H1 (cell line): ENCODE measurements at regions not wholly inside any gene's neighbourhood (a gene's known extent, or its start where the extent isn't known, plus 50 kb on each side); places are given as distances from the start of the nearest gene placed in this dataset.

Source experiments
- CTCF ChIA-PET: fragments of 300-600 bp; sonication (Branson Sonifier 250); formaldehyde crosslinking; loops from one replicate; lab custom pipeline; 2021; ENCODE audit not compliant: partially characterized antibody; lab: Charles Lee
- POLR2A ChIA-PET: fragments of 300-600 bp; sonication (Branson Sonifier 250); formaldehyde crosslinking; loops from one replicate; lab custom pipeline; 2021; ENCODE audit warnings: inconsistent platforms; ENCODE audit not compliant: partially characterized antibody; lab: Charles Lee
- DNase-seq, 2 experiments: peaks; one replicate each; pipeline versions ENCODE4 v3.0.0 to v3.0.0-alpha.2; 2010 to 2022; ENCODE audit warnings: low spot score in 2 of 2, low read depth in 1 of 2, mixed read lengths in 1 of 2
- FAIRE-seq: peaks from 2 replicates; lab custom pipeline; 2011; peaks lifted over from hg19 to GRCh38; lab: Jason Lieb, UNC
- H2AFZ ChIP-seq: 2 replicates; pipeline ENCODE4 v1.8.1; 2012; ENCODE audit warnings: low read length, inconsistent platforms
- H2AK5ac ChIP-seq: 2 replicates; pipeline ENCODE4 v1.6.1; 2013; ENCODE audit warnings: low read depth, low read length
- H2BK120ac ChIP-seq: replicated peaks from 2 replicates; pipeline ENCODE3; 2013; ENCODE audit warnings: low read depth, low read length, inconsistent platforms
- H2BK12ac ChIP-seq: 2 replicates; pipeline ENCODE4 v1.6.1; 2013; ENCODE audit warnings: low read depth, low read length
- H2BK15ac ChIP-seq: 2 replicates; pipeline ENCODE4 v1.6.1; 2013; ENCODE audit warnings: low read length
- H2BK20ac ChIP-seq: 2 replicates; pipeline ENCODE4 v1.6.1; 2013; ENCODE audit warnings: low read length
- H2BK5ac ChIP-seq: 2 replicates; pipeline ENCODE4 v1.6.1; 2013; ENCODE audit warnings: low read depth, low read length
- H3K14ac ChIP-seq: 2 replicates; pipeline ENCODE4 v1.6.1; 2013; ENCODE audit warnings: inconsistent platforms; ENCODE audit not compliant: insufficient read length
- H3K18ac ChIP-seq: 2 replicates; pipeline ENCODE4 v1.6.1; 2013; ENCODE audit warnings: low read length; ENCODE audit errors: extremely low read depth
- H3K23ac ChIP-seq: 2 replicates; pipeline ENCODE4 v1.6.1; 2013; ENCODE audit warnings: inconsistent platforms; ENCODE audit not compliant: insufficient read length
- H3K23me2 ChIP-seq: 2 replicates; pipeline ENCODE4 v1.6.1; 2013; ENCODE audit warnings: low read depth, low read length
- H3K27ac ChIP-seq: 2 replicates; pipeline ENCODE4 v1.6.1; 2011; ENCODE audit warnings: low read depth, low read length, inconsistent platforms
- H3K27me3 ChIP-seq, 4 experiments: replicated peaks in 1 of 4; 1 replicate in 1 of 4; 2 replicates in 3 of 4; pipeline versions ENCODE4 v1.6.1 to v1.8.1; 2011 to 2013; ENCODE audit warnings: low read length in 3 of 4, mild to moderate bottlenecking in 3 of 4, inconsistent platforms in 2 of 4, mixed read lengths in 2 of 4, moderate library complexity in 1 of 4; ENCODE audit not compliant: control insufficient read depth in 3 of 4, insufficient read depth in 3 of 4; ENCODE audit errors: extremely low read depth in 1 of 4
- H3K36me3 ChIP-seq, 4 experiments: 2 replicates each; pipeline versions ENCODE4 v1.6.1 to v1.8.1; 2011 to 2013; ENCODE audit warnings: mild to moderate bottlenecking in 4 of 4, low read length in 3 of 4, moderate library complexity in 2 of 4, control low read depth in 1 of 4, inconsistent platforms in 1 of 4; ENCODE audit not compliant: insufficient read depth in 4 of 4, control insufficient read depth in 2 of 4
- H3K4ac ChIP-seq: replicated peaks from 2 replicates; pipeline ENCODE3; 2013; ENCODE audit warnings: low read length, low read depth, mixed read lengths, inconsistent platforms; ENCODE audit not compliant: insufficient read length
- H3K4me1 ChIP-seq, 4 experiments: replicated peaks in 1 of 4; 1 replicate in 1 of 4; 2 replicates in 3 of 4; pipeline versions ENCODE4 v1.6.1 to v1.8.1; 2011 to 2013; ENCODE audit warnings: low read length in 3 of 4, inconsistent platforms in 2 of 4, mixed read lengths in 1 of 4; ENCODE audit not compliant: insufficient read depth in 4 of 4, control insufficient read depth in 3 of 4
- H3K4me2 ChIP-seq, 2 experiments: 2 replicates each; pipeline versions ENCODE4 v1.6.1 to v1.8.1; 2011 to 2013; ENCODE audit warnings: low read depth in 2 of 2, low read length in 2 of 2, control low read depth in 1 of 2, inconsistent platforms in 1 of 2, mild to moderate bottlenecking in 1 of 2; ENCODE audit not compliant: insufficient read depth in 1 of 2
- H3K4me3 ChIP-seq, 4 experiments: fragments of 200-600, 300-600 bp in 1 of 4; sonication (generic), shearing (Covaris generic), sonication (Bioruptor Twin) in 1 of 4; 2 replicates each; pipeline versions ENCODE4 v1.5.1 to v1.8.1; 2011 to 2016; ENCODE audit warnings: low read length in 4 of 4, low read depth in 3 of 4, control low read depth in 2 of 4, inconsistent platforms in 2 of 4, mild to moderate bottlenecking in 2 of 4, mixed read lengths in 1 of 4, moderate library complexity in 1 of 4; ENCODE audit not compliant: insufficient read depth in 2 of 4; ENCODE audit errors: extremely low read depth in 1 of 4
- H3K56ac ChIP-seq: replicated peaks from 2 replicates; pipeline ENCODE3; 2013; ENCODE audit warnings: low read depth, mild to moderate bottlenecking, mixed read lengths, low read length, inconsistent platforms; ENCODE audit not compliant: insufficient read length
- H3K79me1 ChIP-seq: 2 replicates; pipeline ENCODE4 v1.6.1; 2013; ENCODE audit warnings: low read depth, low read length, control low read depth
- H3K79me2 ChIP-seq, 2 experiments: 2 replicates each; pipeline versions ENCODE4 v1.6.1 to v1.8.1; 2012 to 2013; ENCODE audit warnings: low read length in 2 of 2, mild to moderate bottlenecking in 2 of 2, inconsistent platforms in 1 of 2; ENCODE audit not compliant: insufficient read depth in 2 of 2, control insufficient read depth in 1 of 2
- H3K9ac ChIP-seq, 4 experiments: replicated peaks in 1 of 4; 1 replicate in 1 of 4; 2 replicates in 3 of 4; pipeline versions ENCODE4 v1.6.1 to v1.8.1; 2011 to 2013; ENCODE audit warnings: low read depth in 3 of 4, low read length in 3 of 4, control low read depth in 2 of 4, mild to moderate bottlenecking in 2 of 4, moderate library complexity in 2 of 4, inconsistent platforms in 1 of 4; ENCODE audit errors: extremely low read depth in 1 of 4
- H3K9me3 ChIP-seq, 2 experiments: 2 replicates each; pipeline versions ENCODE4 v1.6.1 to v1.8.1; 2012 to 2013; ENCODE audit warnings: mild to moderate bottlenecking in 2 of 2, moderate library complexity in 2 of 2, control low read depth in 1 of 2, inconsistent platforms in 1 of 2, low read depth in 1 of 2, low read length in 1 of 2, mixed read lengths in 1 of 2; ENCODE audit not compliant: insufficient read depth in 2 of 2
- H4K20me1 ChIP-seq, 2 experiments: replicated peaks in 1 of 2; 2 replicates each; pipeline versions ENCODE3 to v1.8.1; 2011 to 2013; ENCODE audit warnings: inconsistent platforms in 2 of 2, low read length in 2 of 2, mild to moderate bottlenecking in 1 of 2; ENCODE audit not compliant: insufficient read depth in 2 of 2, control insufficient read depth in 1 of 2
- H4K5ac ChIP-seq: 2 replicates; pipeline ENCODE4 v1.6.1; 2013; ENCODE audit warnings: low read length, low read depth, mixed read lengths, inconsistent platforms; ENCODE audit not compliant: insufficient read length
- H4K8ac ChIP-seq: 2 replicates; pipeline ENCODE4 v1.8.0; 2013; ENCODE audit warnings: mild to moderate bottlenecking, moderate library complexity, low read length, inconsistent platforms; ENCODE audit not compliant: insufficient read depth; ENCODE audit errors: extremely low read depth
- H4K91ac ChIP-seq: replicated peaks from 2 replicates; pipeline ENCODE3; 2013; ENCODE audit warnings: low read length, mixed read lengths, inconsistent platforms; ENCODE audit not compliant: insufficient read length
- EZH2 ChIP-seq: fragments of 200-600 bp; sonication (generic); IDR thresholded peaks from 2 replicates; pipeline ENCODE4 v1.7.1; 2012; ENCODE audit warnings: low read depth, mild to moderate bottlenecking, moderate library complexity, low read length, inconsistent platforms; ENCODE audit not compliant: severe bottlenecking
- JUND ChIP-seq: IDR thresholded peaks from 2 replicates; pipeline ENCODE4 v1.6.1; 2011; ENCODE audit warnings: mild to moderate bottlenecking, improper control_type of control experiment, low read length
- MAFK ChIP-seq: IDR thresholded peaks from 2 replicates; pipeline ENCODE4 v1.6.1; 2012; ENCODE audit warnings: low read depth, mild to moderate bottlenecking, improper control_type of control experiment, low read length
- NRF1 ChIP-seq: IDR thresholded peaks from 2 replicates; pipeline ENCODE4 v1.6.1; 2011; ENCODE audit warnings: mild to moderate bottlenecking, low read depth, low read length, improper control_type of control experiment
- POLR2AphosphoS5 ChIP-seq: IDR thresholded peaks from 2 replicates; pipeline ENCODE4 v1.6.1; 2011; ENCODE audit warnings: low read depth, low read length
- RBBP5 ChIP-seq: IDR thresholded peaks from 2 replicates; pipeline ENCODE4 v1.7.1; 2012; ENCODE audit warnings: low read depth, mild to moderate bottlenecking, inconsistent platforms, low read length, moderate library complexity, borderline replicate concordance
- RNF2 ChIP-seq: fragments of 200-900, 300-1000 bp; sonication (generic); IDR thresholded peaks from 2 replicates; pipeline ENCODE4 v1.7.1; 2016; ENCODE audit warnings: borderline replicate concordance, low read depth, mild to moderate bottlenecking, antibody characterized with exemption, low read length; ENCODE audit not compliant: poor library complexity, severe bottlenecking; ENCODE audit errors: missing control alignments
- SIRT6 ChIP-seq: IDR thresholded peaks from one replicate; pipeline ENCODE4 v1.7.1; 2012; ENCODE audit warnings: low read length, inconsistent platforms
- SIX5 ChIP-seq: IDR thresholded peaks from 2 replicates; pipeline ENCODE4 v1.6.1; 2011; ENCODE audit warnings: mild to moderate bottlenecking, low read depth, low read length
- SP2 ChIP-seq: IDR thresholded peaks from 2 replicates; pipeline ENCODE4 v1.6.1; 2012; ENCODE audit warnings: mild to moderate bottlenecking, low read length, inconsistent platforms
- SP4 ChIP-seq: IDR thresholded peaks from 2 replicates; pipeline ENCODE4 v1.6.1; 2012; ENCODE audit warnings: low read length, inconsistent platforms
- SRF ChIP-seq: IDR thresholded peaks from 2 replicates; pipeline ENCODE4 v1.6.1; 2011; ENCODE audit warnings: mild to moderate bottlenecking, low read depth, low read length, moderate library complexity
- TEAD4 ChIP-seq: IDR thresholded peaks from 2 replicates; pipeline ENCODE4 v1.6.1; 2012; ENCODE audit warnings: low read depth, low read length, inconsistent platforms, mixed read lengths
- WGBS, 2 experiments: shearing (Covaris generic) in 1 of 2; methylation state at CpG; one replicate each; pipeline versions ENCODE4 v1.1.6 to v1.1.7; 2013 to 2015; ENCODE audit warnings: low lambda C conversion rate in 2 of 2, mixed read lengths in 2 of 2, inconsistent platforms in 1 of 2, low coverage in 1 of 2, missing lambda C conversion rate in 1 of 2; ENCODE audit not compliant: insufficient replicate concordance in 2 of 2, insufficient coverage in 1 of 2, insufficient read length in 1 of 2; ENCODE audit errors: extremely low coverage in 1 of 2, missing lambda C conversion rate in 1 of 2; 5-methylcytosine and 5-hydroxymethylcytosine counted together
- TF ChIP-seq, protein P1 (sequence below): IDR thresholded peaks from 2 replicates; pipeline ENCODE4 v1.6.1; 2012; ENCODE audit warnings: low read length, inconsistent platforms

DNA sequence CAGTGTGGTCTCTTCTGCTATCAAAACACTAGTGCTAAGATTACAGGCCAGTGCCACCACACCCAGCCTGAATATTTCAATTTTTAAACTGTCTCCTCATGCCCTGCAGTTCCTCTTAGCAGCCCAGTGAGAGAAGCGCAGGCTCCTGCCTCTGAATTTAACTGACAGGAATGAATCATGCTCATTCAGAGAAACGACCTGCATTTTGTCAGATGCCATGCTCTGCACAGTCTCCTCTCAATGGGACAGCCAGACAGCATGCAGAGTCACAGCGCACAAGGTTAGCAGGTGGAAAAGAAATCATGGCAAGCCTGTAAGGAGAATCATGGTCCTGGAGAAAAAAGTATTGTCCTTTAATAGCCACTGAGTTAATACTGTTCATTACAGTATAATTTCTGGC is 691.0 kb upstream of the SEL1L start:
- POLR2A ChIA-PET: no interaction called here
- H3K23me2 ChIP-seq: no peaks in the 10 kb centered on the region
- no peaks in the 10 kb centered on the region for H3K4me1 ChIP-seq
- no peak overlapping the region for H4K91ac ChIP-seq
- no peaks in the 10 kb centered on the region for H3K79me2 ChIP-seq
- no peak overlapping the region for H2BK15ac ChIP-seq
- H3K23ac ChIP-seq: no peak overlapping the region
- no peak overlapping the region for H2BK5ac ChIP-seq
- H3K4ac ChIP-seq: no peak overlapping the region
- H3K14ac ChIP-seq: no peak overlapping the region
- no peak overlapping the region for H2AK5ac ChIP-seq
- no peak overlapping the region for H3K18ac ChIP-seq
- 0 out of 2 replicates have a peak overlapping the region, but pooled peaks have one; percentile 7 for H2AFZ ChIP-seq
- no peak overlapping the region for H4K5ac ChIP-seq
- WGBS, 2 experiments: 78% methylated on average over 3 of the region's 3 CpGs; no CpG with 5 or more reads in 1 of the 2 experiments
- H4K8ac ChIP-seq: no peak overlapping the region
- DNase-seq (no peak), FAIRE-seq (no peak)
- no peaks in the 10 kb centered on the region for H3K79me1 ChIP-seq
- H2BK20ac ChIP-seq: no peak overlapping the region
- no peak overlapping the region for H2BK120ac ChIP-seq
- CTCF ChIA-PET: interaction anchor here (0.8 to 1.0 kb wide), 2 partner anchors 10 to 150 kb away, joined by 3 read pairs; no protein-coding TSS in a partner anchor
- H2BK12ac ChIP-seq: no peak overlapping the region
- H3K56ac ChIP-seq: no peak overlapping the region
- H3K9me3 ChIP-seq: no peaks in the 10 kb centered on the region
- no peak overlapping the region for H3K4me2 ChIP-seq
- H4K20me1 ChIP-seq: no peaks in the 10 kb centered on the region
- H3K9ac ChIP-seq: no peak overlapping the region
- no peaks in the 10 kb centered on the region for H3K36me3 ChIP-seq
- no peak overlapping the region for H3K27ac ChIP-seq
- no peaks in the 10 kb centered on the region for H3K27me3 ChIP-seq
- no peak overlapping the region for H3K4me3 ChIP-seq
- TF ChIP-seq SIRT6 (no peak), EZH2 (no peak), POLR2AphosphoS5 (no peak), SIX5 (no peak), JUND (no peak), RBBP5 (no peak), SP4 (no peak), RNF2 (no peak), SP2 (no peak), MAFK (no peak), SRF (no peak), TEAD4 (no peak), NRF1 (no peak)
- TF ChIP-seq, protein P1, sequence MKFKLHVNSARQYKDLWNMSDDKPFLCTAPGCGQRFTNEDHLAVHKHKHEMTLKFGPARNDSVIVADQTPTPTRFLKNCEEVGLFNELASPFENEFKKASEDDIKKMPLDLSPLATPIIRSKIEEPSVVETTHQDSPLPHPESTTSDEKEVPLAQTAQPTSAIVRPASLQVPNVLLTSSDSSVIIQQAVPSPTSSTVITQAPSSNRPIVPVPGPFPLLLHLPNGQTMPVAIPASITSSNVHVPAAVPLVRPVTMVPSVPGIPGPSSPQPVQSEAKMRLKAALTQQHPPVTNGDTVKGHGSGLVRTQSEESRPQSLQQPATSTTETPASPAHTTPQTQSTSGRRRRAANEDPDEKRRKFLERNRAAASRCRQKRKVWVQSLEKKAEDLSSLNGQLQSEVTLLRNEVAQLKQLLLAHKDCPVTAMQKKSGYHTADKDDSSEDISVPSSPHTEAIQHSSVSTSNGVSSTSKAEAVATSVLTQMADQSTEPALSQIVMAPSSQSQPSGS: no peak
